ENCODE measurements at regions not wholly inside any gene's neighbourhood (a gene's known extent, or its start where the extent isn't known, plus 50 kb on each side); places are given as distances from the start of the nearest gene placed in this dataset.
"Not testable (repeated sequence)": the region's sequence is repeated elsewhere in the genome, so short reads cannot be mapped to it uniquely, and the experiment has no call there.

GRCh38 chr1:29920784-29921183, 684.5 kb downstream of the PTPRU start:
- H3K4me3 Mint-ChIP-seq = no peak overlapping the region

GRCh38 chr1:29920316-29920715, 684.0 kb downstream of the PTPRU start:
- DNase-seq (ENCODE audit: low spot score) = no peak
- no peak overlapping the region for H3K27ac Mint-ChIP-seq
- H3K4me3 ChIP-seq = no peak overlapping the region
- no peaks in the 10 kb centered on the region for H3K27me3 ChIP-seq
- no peak overlapping the region for H3K9ac ChIP-seq
- H3K4me3 Mint-ChIP-seq = no peak overlapping the region
- H3F3A ChIP-seq (ENCODE audit: low read depth) = no peaks in the 10 kb centered on the region
- H3K27ac ChIP-seq = no peak overlapping the region
- no peaks in the 10 kb centered on the region for H3K36me3 ChIP-seq
- H3K4me1 ChIP-seq = no peaks in the 10 kb centered on the region
- no peaks in the 10 kb centered on the region for H3K79me2 ChIP-seq (ENCODE audit: low read depth)
- no peaks in the 10 kb centered on the region for H3K36me3 Mint-ChIP-seq
- H2AFZ ChIP-seq (replicated peaks) = no peak overlapping the region
- no peaks in the 10 kb centered on the region for H4K20me1 ChIP-seq (ENCODE audit: low read depth)
- H3K27me3 Mint-ChIP-seq (ENCODE audit: insufficient read depth, low read depth) = peaks cover 15% of the 10 kb centered on the region
- TF ChIP-seq EZH2 (IDR thresholded peaks at IDR 0.05) (no peak), CTCF (IDR thresholded peaks at IDR 0.05) (no peak), EZH2phosphoT487 (IDR thresholded peaks at IDR 0.05) (no peak)
- H3K4me1 Mint-ChIP-seq = peaks cover 29% of the 10 kb centered on the region
- no peak overlapping the region for H3K4me2 ChIP-seq
- no peaks in the 10 kb centered on the region for H3K9me3 ChIP-seq (ENCODE audit: low read depth)
- peaks cover 8% of the 10 kb centered on the region for H3K9me3 Mint-ChIP-seq

More at GRCh38 chr1:29920784-29921183, 684.5 kb downstream of the PTPRU start:
- no peak for DNase-seq (ENCODE audit: low spot score)
- Histone ChIP-seq H4K20me1 (ENCODE audit: low read depth) (no peaks in the 10 kb centered on the region), H2AFZ (replicated peaks) (no peak overlapping the region), H3K9ac (no peak overlapping the region), H3K36me3 (no peaks in the 10 kb centered on the region), H3F3A (ENCODE audit: low read depth) (no peaks in the 10 kb centered on the region), H3K4me3 (no peak overlapping the region), H3K79me2 (ENCODE audit: low read depth) (no peaks in the 10 kb centered on the region), H3K9me3 (ENCODE audit: low read depth) (no peaks in the 10 kb centered on the region), H3K27ac (no peak overlapping the region), H3K4me1 (no peaks in the 10 kb centered on the region), H3K4me2 (no peak overlapping the region), H3K27me3 (no peaks in the 10 kb centered on the region)
- Mint-ChIP-seq H3K27ac (no peak overlapping the region), H3K27me3 (ENCODE audit: insufficient read depth, low read depth) (peaks cover 13% of the 10 kb centered on the region), H3K36me3 (no peaks in the 10 kb centered on the region), H3K4me1 (peaks cover 29% of the 10 kb centered on the region), H3K9me3 (peaks cover 8% of the 10 kb centered on the region)
- TF ChIP-seq EZH2 (IDR thresholded peaks at IDR 0.05) (no peak), EZH2phosphoT487 (IDR thresholded peaks at IDR 0.05) (no peak), CTCF (IDR thresholded peaks at IDR 0.05) (no peak)

GRCh38 chr1:29919041-29919440, 682.7 kb downstream of the PTPRU start:
- H3K36me3 ChIP-seq; H2AFZ ChIP-seq (replicated peaks); H3K4me1 ChIP-seq; H3K4me3 Mint-ChIP-seq; H3K27me3 ChIP-seq; H4K20me1 ChIP-seq (ENCODE audit: low read depth); H3K36me3 Mint-ChIP-seq; H3K9me3 ChIP-seq (ENCODE audit: low read depth); H3K4me3 ChIP-seq; H3K27ac Mint-ChIP-seq; H3K27ac ChIP-seq; H3K4me2 ChIP-seq; H3K9ac ChIP-seq; H3K79me2 ChIP-seq (ENCODE audit: low read depth); DNase-seq (ENCODE audit: low spot score); H3F3A ChIP-seq (ENCODE audit: low read depth): not testable (repeated sequence)
- H3K27me3 Mint-ChIP-seq (ENCODE audit: insufficient read depth, low read depth) = peaks cover 18% of the 10 kb centered on the region
- H3K9me3 Mint-ChIP-seq = peaks cover 11% of the 10 kb centered on the region
- H3K4me1 Mint-ChIP-seq = peaks cover 33% of the 10 kb centered on the region

GRCh38 chr1:29916656-29917369, 680.5 kb downstream of the PTPRU start:
- Mint-ChIP-seq H3K27me3 (ENCODE audit: insufficient read depth, low read depth) (peaks cover 6% of the 10 kb centered on the region), H3K9me3 (peaks cover 11% of the 10 kb centered on the region), H3K4me1 (peaks cover 23% of the 10 kb centered on the region), H3K36me3 (no peaks in the 10 kb centered on the region), H3K27ac (no peak overlapping the region), H3K4me3 (no peak overlapping the region)
- no peak for DNase-seq (ENCODE audit: low spot score)
- Histone ChIP-seq H2AFZ (replicated peaks) (no peak overlapping the region), H3F3A (ENCODE audit: low read depth) (no peaks in the 10 kb centered on the region), H3K27ac (no peak overlapping the region), H4K20me1 (ENCODE audit: low read depth) (no peaks in the 10 kb centered on the region), H3K9me3 (ENCODE audit: low read depth) (no peaks in the 10 kb centered on the region), H3K79me2 (ENCODE audit: low read depth) (no peaks in the 10 kb centered on the region), H3K4me2 (no peak overlapping the region), H3K27me3 (no peaks in the 10 kb centered on the region), H3K9ac (no peak overlapping the region), H3K4me1 (no peaks in the 10 kb centered on the region), H3K4me3 (no peak overlapping the region), H3K36me3 (no peaks in the 10 kb centered on the region)
- TF ChIP-seq EZH2 (IDR thresholded peaks at IDR 0.05) (no peak), EZH2phosphoT487 (IDR thresholded peaks at IDR 0.05) (no peak), CTCF (IDR thresholded peaks at IDR 0.05) (no peak)

All from neural progenitor cell (in vitro differentiated cells).